A673 (cell line): ENCODE measurements at regions not wholly inside any gene's neighbourhood (a gene's known extent, or its start where the extent isn't known, plus 50 kb on each side); places are given as distances from the start of the nearest gene placed in this dataset.

ENCODE experiments used
- BruUV-seq: library from RNA; stranded (reverse); fragments of 400-500 nt; replicated peaks from 2 replicates; lab custom pipeline; 2021; lab: Mats Ljungman, UMichigan
- CTCF ChIA-PET: fragments of 300-600 bp; sonication (Branson Sonifier 250); formaldehyde crosslinking; loops from one replicate; lab custom pipeline; 2022; ENCODE audit warnings: antibody characterized with exemption; lab: Charles Lee
- POLR2A ChIA-PET: fragments of 300-600 bp; sonication (Branson Sonifier 250); formaldehyde crosslinking; loops from one replicate; lab custom pipeline; 2022; ENCODE audit warnings: antibody characterized with exemption; ENCODE audit not compliant: low non-redundant PET; lab: Charles Lee
- DNase-seq: peaks from one replicate; pipeline ENCODE4 v3.0.0-alpha.2; 2015; ENCODE audit warnings: low spot score
- H3K27ac ChIP-seq: fragments of 200-600 bp; sonication (generic); 2 replicates; pipeline ENCODE4 v1.5.1; 2016; ENCODE audit warnings: mixed run types, low read depth, mild to moderate bottlenecking, mixed read lengths, antibody characterized with exemption, low read length; ENCODE audit not compliant: poor library complexity, severe bottlenecking
- H3K27me3 ChIP-seq: fragments of 200-600 bp; sonication (generic); replicated peaks from 2 replicates; pipeline ENCODE4 v1.6.1; 2017; ENCODE audit warnings: mixed run types, low read depth, mild to moderate bottlenecking, mixed read lengths, antibody characterized with exemption, low read length; ENCODE audit not compliant: insufficient read depth, poor library complexity
- H3K36me3 ChIP-seq: fragments of 200-600 bp; sonication (generic); 2 replicates; pipeline ENCODE4 v1.6.1; 2016; ENCODE audit warnings: mixed run types, mild to moderate bottlenecking, mixed read lengths, antibody characterized with exemption, low read length; ENCODE audit not compliant: insufficient read depth, poor library complexity, severe bottlenecking
- H3K4me1 ChIP-seq: fragments of 200-600 bp; sonication (generic); 2 replicates; pipeline ENCODE4 v1.6.1; 2017; ENCODE audit warnings: mixed run types, mild to moderate bottlenecking, mixed read lengths, antibody characterized with exemption, low read length; ENCODE audit not compliant: insufficient read depth, poor library complexity, severe bottlenecking
- H3K4me3 ChIP-seq: fragments of 200-600 bp; sonication (generic); 2 replicates; pipeline ENCODE4 v1.5.1; 2016; ENCODE audit warnings: low read depth, mixed run types, mild to moderate bottlenecking, mixed read lengths, low read length; ENCODE audit not compliant: poor library complexity, severe bottlenecking
- H3K9me3 ChIP-seq: fragments of 200-600 bp; sonication (generic); 2 replicates; pipeline ENCODE4 v1.6.1; 2016; ENCODE audit warnings: mixed run types, low read depth, mild to moderate bottlenecking, mixed read lengths, antibody characterized with exemption, low read length; ENCODE audit not compliant: poor library complexity, severe bottlenecking
- EZH2 ChIP-seq: fragments of 200-600 bp; sonication (generic); IDR thresholded peaks from 2 replicates; pipeline ENCODE4 v1.6.1; 2017; ENCODE audit warnings: borderline replicate concordance, low read depth, mild to moderate bottlenecking, mixed read lengths, antibody characterized with exemption, low read length; ENCODE audit not compliant: poor library complexity, severe bottlenecking
- intact Hi-C: fragments of 100-400 bp; cut with micrococcal nuclease; formaldehyde crosslinking; loops from one replicate; pipeline ENCODE4 v1.10.0; 2022; ENCODE audit not compliant: unreplicated experiment
- TF ChIP-seq, protein P1 (sequence below): fragments of 300-800, 200-600 bp; sonication (generic); conservative IDR thresholded peaks from 2 replicates; pipeline ENCODE4 v1.5.1; 2017; ENCODE audit warnings: low read depth, mild to moderate bottlenecking, antibody characterized with exemption, low read length, moderate library complexity, mixed read lengths

DNA sequence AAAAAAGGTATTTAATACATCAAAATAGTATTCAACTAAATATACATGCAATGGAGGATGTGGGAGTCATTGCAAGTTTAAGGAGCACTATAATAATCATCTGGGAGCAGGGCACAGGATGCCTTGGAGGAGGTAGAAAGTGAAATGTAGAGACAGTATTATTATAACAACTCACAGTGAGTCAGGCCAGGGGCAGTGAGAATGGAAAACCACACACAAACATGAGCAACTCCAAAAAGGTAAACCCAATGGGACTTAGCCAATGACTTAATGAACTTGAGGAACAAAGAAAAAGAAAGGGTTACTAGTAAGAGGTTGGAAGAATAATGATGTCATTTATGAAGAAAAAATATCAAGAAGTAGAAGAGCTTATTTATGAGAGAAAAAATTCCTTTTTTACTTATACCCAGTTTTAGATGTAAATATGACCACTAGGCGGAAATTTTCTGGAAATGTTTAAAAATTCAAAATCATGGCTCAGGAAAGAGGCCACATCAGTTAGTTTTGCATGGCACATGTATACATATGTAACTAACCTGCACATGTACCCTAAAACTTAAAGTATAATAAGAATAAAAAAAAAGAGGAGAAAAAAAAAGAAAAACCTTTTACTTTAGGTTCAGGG, 389.3 kb downstream of the SUCLA2 start:
- H3K4me1 ChIP-seq: no peaks in the 10 kb centered on the region
- H3K27ac ChIP-seq: no peak overlapping the region
- no peak for TF ChIP-seq EZH2
- TF ChIP-seq, protein P1, sequence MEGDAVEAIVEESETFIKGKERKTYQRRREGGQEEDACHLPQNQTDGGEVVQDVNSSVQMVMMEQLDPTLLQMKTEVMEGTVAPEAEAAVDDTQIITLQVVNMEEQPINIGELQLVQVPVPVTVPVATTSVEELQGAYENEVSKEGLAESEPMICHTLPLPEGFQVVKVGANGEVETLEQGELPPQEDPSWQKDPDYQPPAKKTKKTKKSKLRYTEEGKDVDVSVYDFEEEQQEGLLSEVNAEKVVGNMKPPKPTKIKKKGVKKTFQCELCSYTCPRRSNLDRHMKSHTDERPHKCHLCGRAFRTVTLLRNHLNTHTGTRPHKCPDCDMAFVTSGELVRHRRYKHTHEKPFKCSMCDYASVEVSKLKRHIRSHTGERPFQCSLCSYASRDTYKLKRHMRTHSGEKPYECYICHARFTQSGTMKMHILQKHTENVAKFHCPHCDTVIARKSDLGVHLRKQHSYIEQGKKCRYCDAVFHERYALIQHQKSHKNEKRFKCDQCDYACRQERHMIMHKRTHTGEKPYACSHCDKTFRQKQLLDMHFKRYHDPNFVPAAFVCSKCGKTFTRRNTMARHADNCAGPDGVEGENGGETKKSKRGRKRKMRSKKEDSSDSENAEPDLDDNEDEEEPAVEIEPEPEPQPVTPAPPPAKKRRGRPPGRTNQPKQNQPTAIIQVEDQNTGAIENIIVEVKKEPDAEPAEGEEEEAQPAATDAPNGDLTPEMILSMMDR: no peak
- H3K4me3 ChIP-seq: no peak overlapping the region
- intact Hi-C loops: no loop called here
- H3K27me3 ChIP-seq: no peaks in the 10 kb centered on the region
- BruUV-seq: no TSS peak
- ChIA-PET CTCF (no interaction called here), POLR2A (no interaction called here)
- H3K9me3 ChIP-seq: no peaks in the 10 kb centered on the region
- H3K36me3 ChIP-seq: no peaks in the 10 kb centered on the region
- DNase-seq: no peak

DNA sequence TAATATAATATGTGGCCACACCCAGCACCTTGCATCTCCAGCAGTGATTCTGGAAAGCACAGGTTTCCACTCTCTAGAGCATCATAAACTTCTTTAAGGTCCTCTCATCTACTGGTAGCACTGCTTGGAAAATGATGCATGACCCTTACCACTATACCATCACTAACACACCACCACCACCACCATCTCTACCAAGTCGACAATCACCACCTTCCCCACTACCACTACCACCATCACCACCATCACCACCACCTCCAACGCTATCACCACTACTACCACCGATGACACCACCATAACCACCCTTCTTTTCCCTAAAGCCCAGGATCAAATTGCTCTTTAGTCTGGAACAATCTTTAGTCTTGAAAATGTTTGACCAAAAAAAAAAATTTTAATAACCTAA, 390.4 kb downstream of the SUCLA2 start:
- H3K4me3 ChIP-seq: no peak overlapping the region
- no TSS peak for BruUV-seq
- intact Hi-C loops: no loop called here
- TF ChIP-seq EZH2: no peak
- TF ChIP-seq, protein P1: no peak
- DNase-seq: no peak
- ChIA-PET CTCF (no interaction called here), POLR2A (no interaction called here)
- H3K36me3 ChIP-seq: no peaks in the 10 kb centered on the region
- no peaks in the 10 kb centered on the region for H3K4me1 ChIP-seq
- no peak overlapping the region for H3K27ac ChIP-seq
- H3K9me3 ChIP-seq: no peaks in the 10 kb centered on the region
- no peaks in the 10 kb centered on the region for H3K27me3 ChIP-seq

DNA sequence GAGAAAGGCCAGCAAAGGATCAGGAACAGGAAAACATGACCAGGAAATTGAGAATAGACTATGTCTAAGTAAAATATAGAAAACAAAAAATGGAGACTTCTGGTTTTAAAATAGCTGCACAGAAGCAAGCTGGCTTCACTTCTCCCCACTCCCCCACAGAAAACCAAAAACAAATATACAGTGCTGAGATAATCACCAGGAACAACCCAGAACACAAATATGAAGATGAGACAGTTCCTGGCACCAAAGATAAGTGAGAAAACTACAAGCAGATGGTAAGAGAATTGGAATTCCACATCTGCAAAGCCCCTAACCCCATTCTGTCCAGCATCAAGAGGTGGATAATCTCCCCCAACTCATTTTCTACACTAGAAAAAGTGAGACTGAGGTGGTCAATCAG, 397.7 kb downstream of the SUCLA2 start:
- Histone ChIP-seq H3K9me3 (no peaks in the 10 kb centered on the region), H3K27me3 (peaks cover 18% of the 10 kb centered on the region), H3K36me3 (no peaks in the 10 kb centered on the region), H3K27ac (no peak overlapping the region), H3K4me3 (no peak overlapping the region), H3K4me1 (no peaks in the 10 kb centered on the region)
- TF ChIP-seq EZH2: no peak
- TF ChIP-seq, protein P1: no peak
- intact Hi-C loops: no loop called here
- POLR2A ChIA-PET: no interaction called here
- no TSS peak for BruUV-seq
- CTCF ChIA-PET: no interaction called here
- DNase-seq: no peak
